ENCODE measurements at regions not wholly inside any gene's neighbourhood (a gene's known extent, or its start where the extent isn't known, plus 50 kb on each side); places are given as distances from the start of the nearest gene placed in this dataset.

GRCh38 chr2:126802316-126802715 is 96.4 kb upstream of the TEX51 start:
- Histone ChIP-seq H3K9me3 (ENCODE audit: control insufficient read depth in 1 of 2, insufficient read depth in 1 of 2, low read depth in 1 of 2, low read length in 2 of 2) (no peaks in the 10 kb centered on the region), H3K9me2 (ENCODE audit: insufficient read depth) (no peaks in the 10 kb centered on the region), H3K4me3 (replicated peaks in 1 of 2; ENCODE audit: low read depth in 1 of 2, low read length in 2 of 2) (no peak overlapping the region), H4K20me1 (ENCODE audit: insufficient read depth) (no peaks in the 10 kb centered on the region), H3K4me2 (ENCODE audit: low read length) (no peak overlapping the region), H3K4me1 (ENCODE audit: control insufficient read depth in 1 of 2, insufficient read depth in 2 of 2, low read length in 2 of 2) (no peaks in the 10 kb centered on the region), H3K9ac (ENCODE audit: low read length) (no peak overlapping the region), H3K79me2 (ENCODE audit: insufficient read depth, low read length) (no peaks in the 10 kb centered on the region), H3K36me3 (ENCODE audit: control insufficient read depth in 1 of 2, insufficient read depth in 2 of 2, low read length in 2 of 2) (no peaks in the 10 kb centered on the region), H3K27me3 (ENCODE audit: insufficient read depth, low read length) (peaks cover 23% of the 10 kb centered on the region), H2AFZ (ENCODE audit: low read depth, low read length, poor library complexity, severe bottlenecking) (no peak overlapping the region), H3K27ac (ENCODE audit: low read depth, low read length) (no peak overlapping the region)
- no TSS peak for BruUV-seq (replicated peaks)
- ChIA-PET CTCF (no interaction called here), RAD21 (ENCODE audit: low non-redundant PET in 1 of 2, low total read pairs in 2 of 2, uncharacterized antibody in 2 of 2, unreplicated experiment in 2 of 2) (no interaction called here), POLR2A (no interaction called here)
- ATAC-seq (no peak), DNase-seq (ENCODE audit: low read depth, low spot score) (no peak)
- intact Hi-C loops (cut with micrococcal nuclease): no loop called here
- TF ChIP-seq ATF3 (IDR thresholded peaks at IDR 0.05) (no peak), CTCF (IDR thresholded peaks at IDR 0.05 in 2 of 3, conservative IDR thresholded peaks at IDR 0.05 in 1 of 3; ENCODE audit: borderline replicate concordance in 1 of 3, insufficient read depth in 1 of 3, low read depth in 2 of 3, low read length in 2 of 3) (no peak), POLR2A (IDR thresholded peaks at IDR 0.05; ENCODE audit: borderline replicate concordance, extremely low read depth, insufficient read depth, insufficient read length) (no peak), ZFX (IDR thresholded peaks at IDR 0.05) (no peak), SP1 (IDR thresholded peaks at IDR 0.05; ENCODE audit: low read depth) (no peak), SRF (IDR thresholded peaks at IDR 0.05; ENCODE audit: low read depth) (no peak), MAX (IDR thresholded peaks at IDR 0.05) (no peak), ELF1 (IDR thresholded peaks at IDR 0.05; ENCODE audit: borderline replicate concordance, low read depth) (no peak), FOSL1 (IDR thresholded peaks at IDR 0.05; ENCODE audit: low read depth) (no peak), CBX3 (IDR thresholded peaks at IDR 0.05; ENCODE audit: low read depth) (no peak), RAD21 (IDR thresholded peaks at IDR 0.05; ENCODE audit: low read depth) (no peak), POLR2AphosphoS5 (IDR thresholded peaks at IDR 0.05; ENCODE audit: low read depth, low read length) (no peak), EGR1 (IDR thresholded peaks at IDR 0.05; ENCODE audit: low read depth) (no peak), EZH2phosphoT487 (IDR thresholded peaks at IDR 0.05; ENCODE audit: borderline replicate concordance) (no peak)
